GM23248 (cell line): ENCODE measurements at regions not wholly inside any gene's neighbourhood (a gene's known extent, or its start where the extent isn't known, plus 50 kb on each side); places are given as distances from the start of the nearest gene placed in this dataset.

Source experiments
- EZH2 ChIP-seq: fragments of 200-600 bp; sonication (generic); IDR thresholded peaks from 2 replicates; pipeline ENCODE4 v1.6.1; 2018; ENCODE audit warnings: antibody characterized with exemption, mild to moderate bottlenecking; ENCODE audit not compliant: insufficient read depth, poor library complexity, severe bottlenecking
- EZH2phosphoT487 ChIP-seq: fragments of 200-600 bp; sonication (generic); IDR thresholded peaks from 2 replicates; pipeline ENCODE4 v1.6.1; 2018; ENCODE audit warnings: antibody characterized with exemption, moderate library complexity, mild to moderate bottlenecking, low read depth; ENCODE audit not compliant: insufficient read depth

GRCh38 chr3:72021531-72021930 is 236.6 kb upstream of the PROK2 start:
- TF ChIP-seq EZH2phosphoT487 (no peak), EZH2 (no peak)
